HG03175 (cell line): ENCODE measurements at regions not wholly inside any gene's neighbourhood (a gene's known extent, or its start where the extent isn't known, plus 50 kb on each side); places are given as distances from the start of the nearest gene placed in this dataset.

ENCODE experiments used
- ATAC-seq: cut with Tn5 transposase; IDR thresholded peaks from one replicate; pipeline ENCODE4 v1.9.1; 2021; ENCODE audit warnings: mild to moderate bottlenecking, moderate library complexity; ENCODE audit not compliant: unreplicated experiment

DNA sequence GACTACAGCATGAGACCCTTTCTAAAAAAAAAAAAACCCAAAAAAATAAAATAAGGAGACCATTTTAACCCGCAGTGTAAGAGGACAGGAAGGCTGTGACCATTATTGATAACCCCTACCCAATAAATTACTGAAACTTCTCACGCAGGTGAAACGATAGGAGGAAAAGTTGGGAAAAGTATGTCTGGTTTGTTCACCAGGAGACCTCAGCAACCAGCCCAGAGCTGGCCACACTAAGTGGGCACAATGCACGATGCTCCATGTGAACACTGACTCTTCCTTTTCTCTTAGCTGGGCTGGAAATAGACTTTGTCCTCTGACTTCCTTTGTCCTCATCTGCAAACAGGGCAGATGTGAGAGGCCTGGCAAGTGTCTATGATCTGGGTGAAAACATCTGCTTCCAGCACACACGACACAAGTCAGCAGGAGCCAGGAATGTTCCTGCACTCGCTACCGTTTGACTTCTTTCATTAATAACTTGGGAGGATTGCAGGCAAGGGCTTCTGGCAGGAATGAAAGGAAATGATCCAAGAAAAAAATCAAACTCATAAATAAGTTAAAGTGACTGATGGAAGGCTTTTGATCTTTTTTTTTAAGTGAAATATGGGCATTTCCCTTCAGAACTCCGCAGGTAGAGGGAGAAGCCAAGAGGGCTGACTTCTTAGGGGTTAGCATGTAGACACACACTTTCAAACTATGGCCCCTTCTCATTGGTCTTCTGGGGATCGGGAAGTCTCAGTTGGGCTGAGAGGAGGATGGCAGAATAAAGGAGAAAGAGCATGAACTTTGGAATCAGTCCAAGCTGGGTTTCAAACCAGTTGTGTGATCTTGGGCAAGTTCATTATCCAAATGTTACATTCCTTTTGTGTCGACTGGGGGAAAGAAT lies 137.4 kb upstream of the MYCN start:
- no peak for ATAC-seq

DNA sequence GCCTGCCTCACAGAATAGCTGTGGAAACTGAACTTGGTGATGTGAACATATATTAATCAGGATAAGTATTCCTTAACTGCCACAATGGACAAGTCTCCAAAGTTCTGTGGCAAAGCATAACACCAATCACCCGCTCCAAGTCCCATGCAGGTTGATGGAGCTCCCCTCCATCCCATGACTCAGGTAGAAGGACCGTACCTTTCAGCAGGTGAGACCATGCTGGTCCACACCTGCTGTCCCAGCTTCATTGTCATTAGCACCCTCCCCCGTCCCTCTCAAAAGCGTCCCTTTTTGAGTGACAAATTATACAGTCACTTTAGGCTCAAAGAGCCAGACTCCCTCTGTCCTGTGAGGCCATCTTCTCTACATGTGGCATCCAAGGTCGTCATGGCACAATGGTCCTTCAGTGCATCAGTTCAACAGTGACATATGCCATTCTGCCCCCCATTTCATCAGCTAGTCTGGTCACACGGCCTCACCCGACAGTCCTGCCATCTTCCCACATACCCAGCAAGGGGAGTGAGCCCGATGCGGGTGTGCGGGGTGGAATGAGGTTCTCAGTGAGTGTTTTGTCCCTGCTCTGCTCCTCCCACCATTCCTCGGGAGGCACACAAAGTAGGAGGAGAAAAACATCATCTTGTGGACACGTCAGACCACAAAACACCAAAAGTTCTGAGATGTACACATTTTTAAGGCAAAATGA lies 136.7 kb upstream of the MYCN start:
- no peak for ATAC-seq

DNA sequence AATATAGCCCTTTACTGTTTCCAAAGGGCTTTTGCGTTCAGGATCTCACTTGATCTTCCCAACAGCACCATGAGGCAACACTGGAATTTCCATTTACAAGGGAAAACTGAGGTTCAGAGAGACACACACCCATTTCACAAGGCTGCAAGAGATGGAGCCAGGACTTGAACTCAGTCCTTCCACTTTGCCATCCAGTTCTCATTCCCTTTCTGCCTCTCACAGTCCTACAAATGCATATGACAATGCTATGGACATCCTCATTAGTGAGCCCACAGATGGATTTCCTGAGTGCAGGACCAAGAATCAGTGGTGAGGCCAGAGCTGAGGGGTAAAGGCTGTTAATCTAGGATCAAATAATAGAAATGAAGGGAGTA lies 136.1 kb upstream of the MYCN start:
- no peak for ATAC-seq

DNA sequence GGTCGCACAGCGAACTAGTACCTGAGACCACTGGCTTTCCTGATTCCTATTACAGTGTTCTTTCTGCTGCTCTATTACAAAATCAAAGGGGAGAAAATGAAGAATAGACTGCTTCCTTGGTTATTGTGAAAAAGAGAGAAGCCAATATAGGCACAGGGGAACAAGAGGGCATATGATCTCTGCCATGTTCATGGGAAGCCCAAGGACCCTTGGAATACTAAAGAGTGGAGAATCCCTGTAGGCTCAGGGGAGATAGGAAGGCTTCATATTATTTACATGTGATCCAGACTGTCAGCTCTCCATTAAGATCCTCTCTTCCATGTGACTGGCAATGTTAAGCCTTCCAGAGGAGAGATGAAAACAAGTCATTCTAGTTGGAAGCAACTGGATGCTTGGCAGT lies 135.7 kb upstream of the MYCN start:
- no peak for ATAC-seq

DNA sequence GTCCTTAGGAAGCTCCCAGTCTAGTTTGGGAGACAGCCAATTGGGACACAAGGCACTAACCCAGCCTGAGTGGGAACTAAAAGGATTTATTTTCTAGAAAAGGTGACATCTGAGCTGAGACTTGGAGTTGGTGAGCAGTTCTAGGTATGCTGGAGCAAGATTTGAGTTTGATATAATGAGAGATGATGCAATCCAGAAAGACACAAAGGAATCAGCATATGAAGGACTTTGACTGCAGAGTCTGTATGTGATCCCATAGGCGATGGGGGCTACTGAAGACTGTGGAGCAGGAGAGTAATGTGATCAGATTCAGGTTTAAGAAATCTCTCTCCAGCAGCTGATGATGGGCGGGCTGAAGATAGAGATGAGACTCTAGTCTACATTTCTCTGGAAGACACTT lies 135.1 kb upstream of the MYCN start:
- ATAC-seq: no peak

DNA sequence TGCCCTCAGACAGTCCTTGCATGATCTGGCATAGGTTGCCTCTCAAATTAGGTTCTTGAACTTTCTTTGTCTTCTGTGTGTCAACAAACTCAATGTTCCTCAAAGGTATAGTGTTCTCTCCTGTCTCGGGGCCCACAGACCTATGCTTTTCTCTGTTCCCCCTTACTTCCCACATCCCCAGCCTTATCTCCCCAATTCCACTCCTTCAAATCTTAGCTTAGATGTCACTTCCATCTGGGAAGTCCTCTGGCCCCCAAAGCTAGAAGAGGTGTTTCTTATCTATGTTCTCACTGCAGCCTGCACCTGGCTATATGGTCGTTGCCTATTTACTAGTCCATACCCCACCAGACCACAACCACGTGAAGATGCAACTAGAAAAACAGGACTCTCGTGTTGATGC lies 134.6 kb upstream of the MYCN start:
- no peak for ATAC-seq

DNA sequence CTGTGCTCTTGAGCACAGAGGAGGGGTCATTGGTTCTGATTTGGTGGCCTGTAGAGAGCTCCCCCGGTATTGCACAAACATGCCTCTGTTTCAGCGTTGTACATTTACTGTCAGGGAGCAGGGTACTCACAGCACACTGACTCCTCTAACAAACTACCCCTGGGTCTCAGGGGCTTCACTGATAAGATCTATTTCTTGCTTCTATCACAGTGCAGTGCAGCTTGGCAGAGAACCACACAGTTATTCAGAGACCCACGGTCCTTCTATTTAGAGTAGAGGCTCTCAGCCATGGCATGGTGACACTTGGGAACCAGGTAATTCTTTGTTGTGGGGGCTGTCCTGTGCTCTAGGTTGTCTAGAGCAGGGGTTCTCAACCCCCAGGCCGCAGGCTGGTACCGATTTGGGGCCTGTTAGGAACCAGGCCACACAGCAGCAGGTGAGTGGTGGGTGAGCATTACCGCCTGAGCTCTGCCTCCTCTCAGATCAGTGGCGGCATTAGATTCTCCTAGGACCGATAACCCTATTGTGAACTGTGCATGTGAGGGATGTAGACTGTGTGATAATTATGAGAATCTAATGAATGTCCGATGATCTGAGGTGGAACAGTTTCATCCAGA lies 133.4 kb upstream of the MYCN start:
- ATAC-seq: no peak

DNA sequence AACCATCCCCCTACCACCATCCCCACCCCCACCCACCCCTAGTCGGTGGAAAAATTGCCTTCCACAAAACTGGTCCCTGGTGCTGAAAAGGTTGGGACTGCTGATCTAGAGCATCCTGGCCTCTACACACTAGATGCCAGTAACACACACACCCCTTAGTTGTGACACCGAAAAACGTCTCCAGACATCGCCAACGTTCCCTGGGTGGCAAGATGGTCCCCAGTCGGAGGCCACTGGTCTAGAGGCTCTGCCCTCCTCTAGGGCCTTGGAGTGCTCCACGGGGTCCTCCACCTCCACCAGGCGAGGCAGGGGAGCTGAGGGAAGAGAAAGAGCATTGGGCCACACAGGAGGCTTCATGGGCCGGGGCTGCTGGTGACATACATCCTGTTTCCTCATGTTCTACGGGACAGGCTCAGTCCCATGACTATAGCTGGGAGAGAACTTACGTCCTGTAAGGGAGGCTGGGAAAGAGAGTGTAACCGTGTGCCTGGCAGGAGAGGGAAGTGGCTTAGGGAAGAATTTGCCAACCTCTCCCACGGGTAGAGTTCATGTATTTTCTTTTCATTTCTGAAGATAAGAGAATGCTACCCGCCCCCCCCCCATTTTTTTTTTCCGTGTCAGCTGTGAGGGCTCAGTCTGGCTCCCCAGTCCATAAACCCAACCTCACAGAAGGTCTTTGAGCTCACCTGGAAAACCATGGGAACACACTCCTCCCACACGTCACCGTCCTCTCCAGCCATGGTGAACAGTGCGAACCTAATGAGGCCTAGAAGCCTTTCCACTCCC lies 132.7 kb upstream of the MYCN start:
- ATAC-seq: no peak

DNA sequence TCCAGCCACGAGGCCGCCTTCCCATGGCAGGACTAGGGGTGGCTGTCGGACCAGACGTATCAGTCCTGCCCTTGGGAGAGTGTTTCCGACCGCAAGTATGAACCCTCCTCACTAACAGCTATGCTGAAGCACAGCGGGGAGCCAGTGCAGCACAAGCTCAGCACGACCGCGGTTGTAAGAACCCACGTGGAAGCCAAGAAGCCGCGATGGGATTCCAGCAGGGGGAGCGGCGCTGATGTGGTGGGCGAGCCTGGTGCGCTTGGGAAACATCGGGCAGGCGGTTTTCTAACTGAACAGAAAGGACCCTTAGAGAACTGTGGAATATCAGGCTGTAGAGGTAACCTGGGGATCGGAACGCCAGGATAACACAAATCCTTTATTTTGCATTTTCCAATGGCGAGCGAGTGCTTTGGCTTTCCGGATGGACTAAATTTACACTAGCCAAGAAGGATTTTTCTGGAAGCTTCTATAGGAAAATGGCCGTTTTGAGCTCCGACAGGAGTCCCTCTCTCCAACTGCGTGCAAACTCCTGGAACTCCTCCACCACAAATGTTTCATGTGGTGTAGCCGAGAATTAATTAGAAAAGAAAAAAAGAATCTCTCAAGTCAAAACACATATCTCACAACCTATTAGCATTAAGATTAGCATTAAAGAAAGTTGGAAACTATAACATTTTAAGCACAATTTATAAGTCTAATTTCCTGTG lies 132.0 kb upstream of the MYCN start:
- no peak for ATAC-seq

DNA sequence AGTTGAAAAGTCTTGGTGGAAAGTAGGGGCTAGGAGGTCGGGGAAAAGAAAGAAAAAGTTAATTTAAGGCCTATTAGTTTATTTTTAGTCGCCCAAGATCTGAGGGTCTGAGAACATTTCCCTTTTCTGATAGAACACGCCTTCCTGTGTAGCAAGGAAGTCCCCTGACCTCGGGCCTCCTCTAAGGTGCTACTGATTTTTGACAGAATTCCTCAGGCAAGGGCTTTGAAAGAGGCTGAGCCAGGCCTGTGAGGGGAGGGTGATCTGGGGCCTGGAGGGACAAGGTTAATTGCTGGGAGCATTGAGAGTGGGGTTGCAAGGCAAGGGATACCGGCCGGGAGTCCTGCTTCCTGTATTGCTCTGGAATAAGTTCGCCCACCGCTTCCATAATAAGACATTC lies 131.4 kb upstream of the MYCN start:
- ATAC-seq: no peak

DNA sequence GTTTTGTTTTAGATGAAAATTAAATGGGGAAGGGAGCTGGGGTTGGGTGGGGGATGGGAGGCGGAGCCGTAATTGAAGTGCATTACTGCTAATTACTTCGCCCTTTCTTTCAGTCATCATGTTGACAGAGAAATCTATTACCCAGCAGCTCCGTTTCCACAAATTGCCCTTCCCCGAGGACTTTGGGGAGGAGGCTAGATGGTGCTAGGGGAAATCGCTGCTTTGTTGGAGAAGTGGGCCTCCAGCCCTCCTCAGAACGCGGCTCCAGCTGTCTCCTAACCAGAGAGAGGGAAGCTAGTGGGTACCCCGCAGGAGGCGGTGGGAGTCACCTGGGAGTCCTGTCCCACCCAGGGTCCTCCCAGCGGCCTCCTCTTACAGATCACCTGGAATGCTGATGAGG lies 130.9 kb upstream of the MYCN start:
- no peak for ATAC-seq

DNA sequence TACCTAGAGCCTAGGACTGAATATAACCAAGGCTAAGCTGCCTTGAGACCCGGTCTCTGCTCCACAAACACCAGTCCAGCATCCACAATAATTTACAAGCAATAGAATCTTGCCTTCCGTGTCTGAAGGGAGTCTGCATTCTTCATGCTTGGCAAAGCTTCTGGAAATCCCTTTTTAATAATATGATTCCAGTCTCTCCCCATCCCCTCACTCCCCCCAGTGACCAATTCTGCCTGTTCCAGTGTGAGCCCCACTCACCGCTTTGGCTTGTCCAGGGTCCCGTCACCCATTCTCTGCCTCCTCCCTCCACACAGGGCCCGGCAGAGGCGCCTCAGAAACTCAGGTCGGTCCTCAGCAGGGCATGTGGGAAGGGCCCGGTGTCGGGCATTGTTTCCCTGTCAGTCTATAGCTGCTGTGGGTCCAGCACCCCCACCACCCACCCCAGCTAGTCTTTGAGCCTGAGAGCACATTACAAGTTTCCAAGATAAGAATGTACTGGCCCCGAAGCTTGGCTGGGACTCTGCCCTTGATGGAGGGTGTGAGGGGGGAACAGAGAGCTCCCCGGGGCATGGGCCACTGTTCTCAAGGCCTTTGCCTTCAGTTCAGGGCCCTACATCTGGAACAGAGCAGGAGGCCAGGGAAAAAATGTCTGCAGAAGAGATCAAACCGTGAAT lies 129.7 kb upstream of the MYCN start:
- no peak for ATAC-seq

DNA sequence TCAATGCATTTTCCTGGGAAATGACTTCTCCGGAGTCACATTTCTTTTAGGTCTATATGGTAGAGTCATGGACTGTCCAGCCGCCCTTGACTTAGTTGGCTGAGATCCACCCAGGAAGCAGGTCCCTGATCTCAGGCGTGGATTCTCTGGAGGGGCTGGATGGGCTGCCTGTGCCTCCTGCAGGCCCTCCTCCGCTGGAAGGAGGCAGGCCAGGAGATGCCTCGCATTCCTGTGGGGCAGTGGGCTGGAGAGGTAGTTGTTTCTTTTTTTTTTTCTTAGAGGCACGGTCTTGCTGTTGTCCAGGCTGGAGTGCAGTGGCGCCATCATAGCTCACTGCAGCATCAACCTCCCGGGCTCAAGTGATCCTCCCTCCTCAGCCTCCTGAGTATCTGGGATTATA lies 129.0 kb upstream of the MYCN start:
- no peak for ATAC-seq

DNA sequence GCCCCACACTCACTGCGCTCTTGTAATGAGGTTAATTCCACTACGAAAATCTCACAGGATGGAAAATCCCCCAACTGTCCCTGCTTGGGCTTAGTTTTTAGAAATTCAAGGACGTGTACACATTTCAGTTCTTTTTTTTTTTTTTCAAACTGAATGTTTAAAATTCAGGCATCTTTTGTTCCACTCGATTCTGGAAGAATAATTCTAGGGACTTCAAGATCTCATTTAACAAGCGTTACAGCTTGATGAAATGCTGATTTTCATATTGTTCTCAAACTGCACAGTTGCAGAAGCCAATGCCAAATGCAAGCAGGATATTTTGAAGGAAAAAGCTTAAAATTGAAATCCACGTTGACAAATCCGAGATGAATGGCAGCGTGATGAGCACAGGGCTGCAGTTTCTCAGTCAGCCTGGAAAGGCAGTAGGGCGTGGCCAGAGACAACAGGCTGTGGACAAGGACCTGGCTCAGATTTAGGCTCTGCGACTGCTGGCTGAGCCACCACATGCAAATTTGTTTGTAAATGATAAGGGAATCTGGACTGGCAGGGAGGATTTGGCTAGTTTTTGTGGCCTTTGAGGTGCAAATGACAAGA lies 128.1 kb upstream of the MYCN start:
- ATAC-seq: no peak

DNA sequence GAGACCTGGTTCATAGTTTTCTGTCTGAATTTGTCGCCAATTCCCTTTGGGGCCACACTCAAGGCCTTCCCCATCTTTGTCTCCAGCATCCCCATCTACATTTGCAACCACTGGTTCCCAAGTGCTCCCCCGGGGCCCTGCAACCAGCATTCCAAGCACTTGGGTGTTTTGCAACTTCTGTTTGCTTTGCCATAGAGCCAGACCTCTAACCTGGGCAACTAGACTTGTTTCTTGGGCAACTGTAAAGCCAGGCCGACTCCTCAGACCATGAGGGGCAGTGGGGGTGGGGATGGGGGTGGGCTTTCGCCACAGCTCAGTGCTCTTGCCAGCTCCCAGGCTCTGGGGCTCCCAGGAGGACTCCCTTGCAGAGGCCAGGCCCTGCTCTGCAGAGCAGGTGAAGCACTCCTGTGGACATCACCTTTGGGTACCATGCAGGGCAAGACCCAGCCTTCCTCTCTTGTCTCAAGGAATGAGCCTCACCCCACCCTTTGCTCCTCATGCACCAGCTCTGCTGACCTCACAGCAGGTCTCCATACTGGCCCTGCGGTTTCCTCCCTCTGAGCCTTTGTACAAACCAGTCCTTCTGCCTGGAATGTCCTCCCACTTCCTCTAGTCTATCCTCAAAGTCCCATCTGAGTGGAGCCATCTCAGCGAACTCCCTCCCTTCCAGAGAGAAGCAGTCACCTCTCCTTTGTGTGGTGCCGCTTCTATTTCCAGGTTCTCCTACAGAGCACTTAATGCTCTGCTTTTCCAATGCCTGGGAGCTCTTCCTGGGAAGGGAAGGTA lies 126.7 kb upstream of the MYCN start:
- ATAC-seq: no peak

DNA sequence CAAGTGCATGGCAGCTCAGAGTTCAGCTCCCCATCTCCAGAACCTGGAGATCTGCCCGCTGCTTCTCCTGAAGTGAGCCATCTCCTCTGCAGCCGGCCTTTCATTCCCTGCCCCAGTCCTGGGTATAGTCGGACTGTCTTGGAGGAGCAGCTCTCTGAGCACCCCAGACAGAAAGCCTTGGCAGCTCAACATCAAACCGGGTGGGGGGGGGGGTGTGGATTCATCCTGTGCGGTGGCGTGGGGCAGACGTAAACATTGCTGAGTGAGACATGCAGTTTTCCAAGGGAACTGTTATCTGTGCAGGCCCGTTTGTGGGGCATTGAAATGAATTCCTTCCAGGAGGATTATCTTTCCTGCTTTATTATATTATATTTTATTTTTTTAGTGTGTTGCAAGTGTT lies 125.9 kb upstream of the MYCN start:
- ATAC-seq: no peak

DNA sequence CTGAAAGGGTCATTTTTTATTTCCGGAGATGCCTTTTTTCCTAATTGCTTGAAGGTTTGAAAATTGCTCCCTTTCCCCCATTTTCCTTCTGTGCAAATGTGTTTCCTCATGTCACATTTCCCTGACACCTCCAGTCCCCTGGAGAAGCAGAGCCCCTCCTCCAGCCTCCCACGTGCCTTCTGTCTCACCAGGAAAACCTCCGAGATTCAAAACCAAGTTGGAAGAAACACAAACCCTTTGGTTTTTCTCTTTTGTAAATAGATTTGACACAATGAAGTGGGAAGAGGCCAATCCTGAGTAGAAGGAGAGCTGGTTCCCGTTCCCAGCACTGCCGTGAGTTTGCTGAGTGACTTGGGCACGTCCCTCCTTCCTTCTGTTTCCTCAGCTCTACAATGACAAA lies 125.4 kb upstream of the MYCN start:
- no peak for ATAC-seq

DNA sequence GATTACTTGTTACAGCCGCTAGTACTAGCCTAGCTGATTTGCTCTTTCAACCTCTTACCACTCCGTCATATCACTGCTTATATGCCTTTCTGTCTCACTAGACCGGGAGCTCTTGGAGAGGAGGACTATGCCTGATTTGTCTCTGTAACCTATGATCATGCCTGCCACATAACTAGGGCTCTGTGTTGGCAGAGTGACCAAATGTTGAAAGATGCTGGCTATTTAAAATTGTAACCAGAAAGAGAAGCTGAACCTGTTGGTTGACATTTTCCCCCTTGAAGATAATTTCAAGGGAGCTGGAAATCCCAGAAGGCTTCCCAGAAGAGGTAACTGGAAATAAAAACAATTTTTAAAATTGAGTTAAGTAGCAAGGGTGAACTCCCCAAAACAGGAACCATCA lies 124.1 kb upstream of the MYCN start:
- ATAC-seq: no peak
